ENCODE measurements at regions not wholly inside any gene's neighbourhood (a gene's known extent, or its start where the extent isn't known, plus 50 kb on each side); places are given as distances from the start of the nearest gene placed in this dataset.

- no peak for DNase-seq (ENCODE audit: low spot score)
- in situ Hi-C loops (cut with HindIII; ENCODE audit: extremely low pct_ligation_motif_present, low pct_unique_long_range_greater_than_20kb) = no loop called here
- H4K20me1 ChIP-seq (ENCODE audit: insufficient read depth, low read length) = no peaks in the 10 kb centered on the region
Measured at GRCh38 chr13:71054358-71054757, 812.6 kb downstream of the DACH1 start.

More at GRCh38 chr13:71054358-71054757, 812.6 kb downstream of the DACH1 start:
- H3K4me3 ChIP-seq (replicated peaks in 1 of 3; ENCODE audit: insufficient read depth in 1 of 3, low read depth in 2 of 3, low read length in 3 of 3) = no peak overlapping the region
- WGBS (ENCODE audit: low lambda C conversion rate) = 0% methylated on average over 1 of the region's 1 CpG
- H2AFZ ChIP-seq (ENCODE audit: low read length) = no peak overlapping the region
- no peak overlapping the region for H3K9ac ChIP-seq (ENCODE audit: insufficient read depth, low read depth, low read length)
- H3K27ac ChIP-seq (ENCODE audit: extremely low read length, insufficient read depth, low read length) = no peak overlapping the region
- no peaks in the 10 kb centered on the region for H3K9me3 ChIP-seq (ENCODE audit: low read length)
- no peaks in the 10 kb centered on the region for H3K27me3 ChIP-seq (ENCODE audit: control insufficient read depth in 1 of 2, insufficient read depth in 2 of 2, low read length in 2 of 2)
- CTCF ChIA-PET (ENCODE audit: low intra/inter-chr PET ratio, low total read pairs) = no interaction called here
- FAIRE-seq (no peak), ATAC-seq (no peak)
- POLR2A ChIA-PET = no interaction called here
- no peaks in the 10 kb centered on the region for H3K36me3 ChIP-seq (replicated peaks in 1 of 2; ENCODE audit: control insufficient read depth in 1 of 2, insufficient read depth in 2 of 2, low read length in 2 of 2)
- intact Hi-C loops (cut with micrococcal nuclease; ENCODE audit: unreplicated experiment) = no loop called here
- H3K4me2 ChIP-seq (ENCODE audit: low read depth, low read length) = no peak overlapping the region
- H3K4me1 ChIP-seq (ENCODE audit: insufficient read depth, low read length) = no peaks in the 10 kb centered on the region
- no peaks in the 10 kb centered on the region for H3K79me2 ChIP-seq (ENCODE audit: insufficient read depth, low read length)
- no TSS peak for BruUV-seq (replicated peaks)
- no peak for TF ChIP-seq SIN3A (IDR thresholded peaks at IDR 0.05; ENCODE audit: borderline replicate concordance, low read depth, low read length)
- TF ChIP-seq SNRNP70 (IDR thresholded peaks at IDR 0.05; ENCODE audit: low read depth, low read length) = no peak
- TF ChIP-seq DDIT3 (CRISPR knock-in tag; IDR thresholded peaks at IDR 0.05) = no peak
- TF ChIP-seq SNAPC2 (CRISPR knock-in tag; IDR thresholded peaks at IDR 0.05) = no peak
- no peak for TF ChIP-seq GPN1 (CRISPR knock-in tag; IDR thresholded peaks at IDR 0.05; ENCODE audit: borderline replicate concordance)
- no peak for TF ChIP-seq MTA1 (CRISPR knock-in tag; IDR thresholded peaks at IDR 0.05; ENCODE audit: borderline replicate concordance)
- no peak for TF ChIP-seq ZNF530 (CRISPR knock-in tag; IDR thresholded peaks at IDR 0.05; ENCODE audit: low read depth)
- no peak for TF ChIP-seq AGO2 (optimal IDR thresholded peaks at IDR 0.05; ENCODE audit: low read depth, low read length)
- TF ChIP-seq PHF21A (CRISPR knock-in tag; IDR thresholded peaks at IDR 0.05) = no peak
- no peak for TF ChIP-seq CAMTA2 (CRISPR knock-in tag; IDR thresholded peaks at IDR 0.05; ENCODE audit: borderline replicate concordance)
- TF ChIP-seq FOXK1 (CRISPR knock-in tag; IDR thresholded peaks at IDR 0.05; ENCODE audit: borderline replicate concordance, low read depth) = no peak
- TF ChIP-seq ZNF446 (CRISPR knock-in tag; IDR thresholded peaks at IDR 0.05) = no peak
- TF ChIP-seq ZNF274 (CRISPR knock-in tag; IDR thresholded peaks at IDR 0.05) = no peak
- no peak for TF ChIP-seq SALL2 (CRISPR knock-in tag; IDR thresholded peaks at IDR 0.05)
- TF ChIP-seq NONO (IDR thresholded peaks at IDR 0.05) = no peak
- no peak for TF ChIP-seq NONO (CRISPR knock-in tag; conservative IDR thresholded peaks at IDR 0.05)
- no peak for TF ChIP-seq LRRFIP1 (CRISPR knock-in tag; conservative IDR thresholded peaks at IDR 0.05)
- no peak for TF ChIP-seq GTF2F1 (IDR thresholded peaks at IDR 0.05; ENCODE audit: low read length)
